Breast epithelium (tissue), 3 donors: ENCODE measurements at regions not wholly inside any gene's neighbourhood (a gene's known extent, or its start where the extent isn't known, plus 50 kb on each side); places are given as distances from the start of the nearest gene placed in this dataset.

ENCODE experiments used
- POLR2A ChIP-seq: fragments of 450-650 bp; IDR thresholded peaks from one replicate; pipeline ENCODE4 v1.6.1; 2016; ENCODE audit warnings: antibody characterized with exemption, mild to moderate bottlenecking, moderate library complexity
- POLR2AphosphoS5 ChIP-seq, 3 donors: sonication (generic); formaldehyde crosslinking; IDR thresholded peaks; one replicate each; pipeline ENCODE4 v1.6.1; 2017; ENCODE audit warnings: antibody characterized with exemption in 3 of 3
- TF ChIP-seq, protein P1 (sequence below), 3 donors: fragments of 450-650 bp; IDR thresholded peaks; one replicate each; pipeline ENCODE4 v1.5.1; 2016 to 2017; ENCODE audit warnings: antibody characterized with exemption in 3 of 3, mild to moderate bottlenecking in 3 of 3, moderate library complexity in 3 of 3

DNA sequence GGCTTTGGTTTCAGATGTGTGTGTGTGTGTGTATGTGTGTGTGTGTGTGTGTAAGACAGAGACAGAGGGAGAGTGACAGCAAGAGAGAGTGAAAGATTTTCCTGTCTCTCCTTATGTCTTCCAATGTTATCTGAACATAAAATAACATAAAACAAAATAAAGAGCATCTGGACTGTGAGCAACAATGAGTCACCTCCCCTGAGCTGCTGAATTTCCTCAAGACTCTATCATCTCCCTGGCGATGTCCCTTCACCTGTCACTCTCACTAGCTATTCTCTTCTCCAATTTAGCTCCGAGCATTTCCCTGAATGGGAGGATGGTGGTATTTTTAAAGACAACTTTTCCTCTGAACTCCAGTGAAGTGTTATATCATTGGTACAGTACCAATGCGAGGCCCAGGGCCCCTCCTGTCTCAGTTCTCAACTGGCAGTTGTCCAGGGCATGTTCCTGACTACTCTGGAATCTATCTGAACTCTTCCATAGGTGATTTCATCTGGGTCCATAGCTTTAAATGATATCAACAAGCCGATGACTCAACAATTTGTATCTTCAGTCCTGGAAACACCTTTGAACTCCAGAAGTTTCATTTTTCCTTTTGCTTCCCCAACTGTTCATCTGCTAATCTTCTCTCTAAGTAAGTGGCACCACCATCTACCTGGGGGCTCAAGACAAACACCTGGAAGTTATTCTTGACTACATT lies 195.0 kb upstream of the CLNK start:
- TF ChIP-seq, protein P1, sequence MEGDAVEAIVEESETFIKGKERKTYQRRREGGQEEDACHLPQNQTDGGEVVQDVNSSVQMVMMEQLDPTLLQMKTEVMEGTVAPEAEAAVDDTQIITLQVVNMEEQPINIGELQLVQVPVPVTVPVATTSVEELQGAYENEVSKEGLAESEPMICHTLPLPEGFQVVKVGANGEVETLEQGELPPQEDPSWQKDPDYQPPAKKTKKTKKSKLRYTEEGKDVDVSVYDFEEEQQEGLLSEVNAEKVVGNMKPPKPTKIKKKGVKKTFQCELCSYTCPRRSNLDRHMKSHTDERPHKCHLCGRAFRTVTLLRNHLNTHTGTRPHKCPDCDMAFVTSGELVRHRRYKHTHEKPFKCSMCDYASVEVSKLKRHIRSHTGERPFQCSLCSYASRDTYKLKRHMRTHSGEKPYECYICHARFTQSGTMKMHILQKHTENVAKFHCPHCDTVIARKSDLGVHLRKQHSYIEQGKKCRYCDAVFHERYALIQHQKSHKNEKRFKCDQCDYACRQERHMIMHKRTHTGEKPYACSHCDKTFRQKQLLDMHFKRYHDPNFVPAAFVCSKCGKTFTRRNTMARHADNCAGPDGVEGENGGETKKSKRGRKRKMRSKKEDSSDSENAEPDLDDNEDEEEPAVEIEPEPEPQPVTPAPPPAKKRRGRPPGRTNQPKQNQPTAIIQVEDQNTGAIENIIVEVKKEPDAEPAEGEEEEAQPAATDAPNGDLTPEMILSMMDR (IDR thresholded peaks at IDR 0.05), result no peak
- TF ChIP-seq POLR2A (no peak), POLR2AphosphoS5 (IDR thresholded peaks at IDR 0.05) (no peak)
